GM18909 (cell line): ENCODE measurements at regions not wholly inside any gene's neighbourhood (a gene's known extent, or its start where the extent isn't known, plus 50 kb on each side); places are given as distances from the start of the nearest gene placed in this dataset.

ENCODE experiments used
- ATAC-seq: cut with Tn5 transposase; IDR thresholded peaks from one replicate; pipeline ENCODE4 v1.9.1; 2021; ENCODE audit warnings: mild to moderate bottlenecking; ENCODE audit not compliant: unreplicated experiment, poor library complexity

GRCh38 chr15:99506399-99506798, 59.4 kb upstream of the MEF2A start:
- ATAC-seq: no peak

GRCh38 chr15:99507016-99507503, 58.7 kb upstream of the MEF2A start:
- no peak for ATAC-seq

GRCh38 chr15:99507504-99508310, 58.1 kb upstream of the MEF2A start:
- ATAC-seq: peak; percentile 30

- no peak for ATAC-seq
These were observed 57.5 kb upstream of the MEF2A start for GRCh38 chr15:99508311-99508645.

DNA sequence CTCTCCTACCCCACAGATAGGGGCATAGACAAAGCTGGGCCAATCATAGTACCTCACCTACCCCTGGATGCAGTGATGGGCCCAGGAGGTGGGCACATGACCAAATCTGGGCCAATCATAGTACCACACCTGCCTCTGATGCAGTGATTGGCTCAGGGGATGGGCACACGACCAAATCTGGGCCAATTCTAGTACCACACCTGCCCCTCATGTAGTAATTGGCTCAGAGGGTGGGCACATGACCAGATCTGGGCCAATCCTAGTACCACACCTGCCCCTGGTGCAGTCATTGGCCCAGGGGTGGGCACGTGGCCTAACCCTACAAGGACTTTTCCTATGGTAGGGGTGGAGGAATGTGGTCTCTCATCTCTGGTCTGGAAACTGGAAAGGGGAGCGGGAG, 56.9 kb upstream of the MEF2A start:
- ATAC-seq: no peak

GRCh38 chr15:99509686-99510461, 55.9 kb upstream of the MEF2A start:
- no peak for ATAC-seq

- ATAC-seq: no peak
These were observed 54.3 kb upstream of the MEF2A start for GRCh38 chr15:99511531-99511865.

GRCh38 chr15:99511866-99512661, 53.7 kb upstream of the MEF2A start:
- peak; percentile 75 for ATAC-seq

DNA sequence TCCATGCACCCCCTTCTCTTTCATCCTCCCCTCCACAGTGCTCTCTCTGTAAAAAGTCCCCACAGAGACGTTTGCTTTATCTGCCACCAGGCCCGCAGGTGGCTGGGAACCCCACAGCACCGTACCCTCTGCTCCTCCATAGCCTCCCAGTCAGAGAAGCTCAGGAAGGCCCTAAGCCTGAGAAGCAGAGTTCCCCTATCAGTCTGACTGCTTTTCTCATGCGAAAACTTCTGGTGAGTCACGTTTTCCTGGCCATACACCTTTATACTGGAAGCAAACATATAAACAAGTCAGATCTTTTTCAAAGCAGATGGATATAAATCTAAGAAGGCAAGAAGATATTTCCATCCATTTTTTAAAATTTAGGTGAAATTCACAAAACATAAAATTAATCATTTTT, 51.5 kb upstream of the MEF2A start:
- ATAC-seq: no peak
